OCI-LY7 (cell line): ENCODE measurements at regions not wholly inside any gene's neighbourhood (a gene's known extent, or its start where the extent isn't known, plus 50 kb on each side); places are given as distances from the start of the nearest gene placed in this dataset.

Experiments
- EZH2phosphoT487 ChIP-seq: fragments of 200-600 bp; sonication (generic); IDR thresholded peaks from 2 replicates; pipeline ENCODE4 v1.6.1; 2018; ENCODE audit warnings: low read depth, borderline replicate concordance, mild to moderate bottlenecking, mixed run types, antibody characterized with exemption, low read length, moderate library complexity, mixed read lengths
- TF ChIP-seq, protein P1 (sequence below): fragments of 200-600 bp; sonication (generic); conservative IDR thresholded peaks from 2 replicates; pipeline ENCODE4 v1.5.1; 2014; ENCODE audit warnings: mild to moderate bottlenecking, antibody characterized with exemption, low read length, moderate library complexity, mixed read lengths

DNA sequence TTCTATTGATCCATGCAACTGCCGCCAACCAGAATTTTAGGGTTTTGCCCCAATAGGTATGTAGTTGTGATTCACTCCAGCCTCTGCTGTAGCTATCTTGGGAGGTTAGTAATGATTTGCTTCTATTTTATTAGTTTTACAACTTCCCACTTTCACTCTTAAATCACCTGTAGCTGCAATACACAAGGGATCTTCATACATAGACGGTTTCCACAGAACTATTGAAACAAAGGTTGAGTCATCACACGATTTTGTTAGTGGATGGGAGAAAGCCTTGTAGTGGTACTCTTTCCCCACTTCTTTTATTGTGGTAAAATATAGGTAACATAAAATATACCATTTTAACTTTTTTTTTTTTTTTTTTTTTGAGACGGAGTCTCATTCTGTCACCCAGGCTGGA, 104.2 kb upstream of the SPRED2 start:
- TF ChIP-seq, protein P1, sequence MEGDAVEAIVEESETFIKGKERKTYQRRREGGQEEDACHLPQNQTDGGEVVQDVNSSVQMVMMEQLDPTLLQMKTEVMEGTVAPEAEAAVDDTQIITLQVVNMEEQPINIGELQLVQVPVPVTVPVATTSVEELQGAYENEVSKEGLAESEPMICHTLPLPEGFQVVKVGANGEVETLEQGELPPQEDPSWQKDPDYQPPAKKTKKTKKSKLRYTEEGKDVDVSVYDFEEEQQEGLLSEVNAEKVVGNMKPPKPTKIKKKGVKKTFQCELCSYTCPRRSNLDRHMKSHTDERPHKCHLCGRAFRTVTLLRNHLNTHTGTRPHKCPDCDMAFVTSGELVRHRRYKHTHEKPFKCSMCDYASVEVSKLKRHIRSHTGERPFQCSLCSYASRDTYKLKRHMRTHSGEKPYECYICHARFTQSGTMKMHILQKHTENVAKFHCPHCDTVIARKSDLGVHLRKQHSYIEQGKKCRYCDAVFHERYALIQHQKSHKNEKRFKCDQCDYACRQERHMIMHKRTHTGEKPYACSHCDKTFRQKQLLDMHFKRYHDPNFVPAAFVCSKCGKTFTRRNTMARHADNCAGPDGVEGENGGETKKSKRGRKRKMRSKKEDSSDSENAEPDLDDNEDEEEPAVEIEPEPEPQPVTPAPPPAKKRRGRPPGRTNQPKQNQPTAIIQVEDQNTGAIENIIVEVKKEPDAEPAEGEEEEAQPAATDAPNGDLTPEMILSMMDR: no peak
- TF ChIP-seq EZH2phosphoT487: no peak
